ENCODE measurements at regions not wholly inside any gene's neighbourhood (a gene's known extent, or its start where the extent isn't known, plus 50 kb on each side); places are given as distances from the start of the nearest gene placed in this dataset.

DNA sequence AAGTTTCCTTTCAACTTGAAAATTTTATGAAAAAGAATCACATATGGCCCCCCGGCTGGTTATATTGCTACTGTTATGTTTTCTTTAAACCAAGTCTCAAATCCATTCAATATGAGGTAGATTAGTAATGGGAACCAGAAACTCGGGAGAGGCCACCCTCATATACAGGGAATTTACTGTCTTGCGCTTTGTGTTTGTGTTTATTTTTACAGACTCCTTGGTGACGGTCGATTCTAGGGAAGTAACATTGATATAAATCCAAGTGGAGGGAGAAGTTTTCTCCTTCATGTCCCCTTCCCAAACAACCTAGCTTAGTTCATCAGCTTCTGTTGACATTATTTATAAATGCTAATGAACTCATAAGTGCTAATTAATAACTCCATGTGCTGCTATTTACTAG, 163.5 kb upstream of the LMO4 start:
- DNase-seq (ENCODE audit: low spot score) = no peak

DNA sequence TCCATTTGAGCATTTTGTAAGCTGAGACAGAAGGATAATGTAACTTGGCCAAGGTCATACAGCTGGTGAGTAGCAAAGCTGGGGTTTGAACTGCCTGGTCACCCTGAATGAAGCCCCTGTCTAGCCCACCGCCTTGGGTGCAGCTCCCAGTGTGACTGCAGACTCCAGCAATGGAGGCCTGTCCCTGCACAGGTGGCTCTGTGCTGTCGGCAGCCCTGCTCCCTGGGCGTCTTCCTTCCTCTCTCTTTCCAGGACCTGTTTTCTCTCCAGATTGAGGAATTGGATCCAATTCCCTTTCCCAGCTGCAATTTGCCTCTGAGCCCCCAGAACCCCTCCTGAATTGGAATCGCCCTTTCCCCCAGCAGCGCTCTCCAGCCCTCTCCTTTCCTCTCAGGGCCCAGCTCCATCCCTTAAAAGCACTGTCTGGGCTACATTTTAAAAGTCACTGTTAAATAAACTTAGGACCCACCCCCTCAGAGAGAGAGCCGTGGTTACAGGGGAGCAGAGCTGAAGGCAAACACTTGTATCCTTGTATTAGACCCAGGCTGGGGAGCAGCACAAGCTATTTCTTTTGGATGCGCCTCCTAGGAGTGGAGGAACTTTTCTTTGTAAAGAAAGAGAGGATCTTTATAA, 161.4 kb upstream of the LMO4 start:
- no peak for DNase-seq (ENCODE audit: low spot score)

DNA sequence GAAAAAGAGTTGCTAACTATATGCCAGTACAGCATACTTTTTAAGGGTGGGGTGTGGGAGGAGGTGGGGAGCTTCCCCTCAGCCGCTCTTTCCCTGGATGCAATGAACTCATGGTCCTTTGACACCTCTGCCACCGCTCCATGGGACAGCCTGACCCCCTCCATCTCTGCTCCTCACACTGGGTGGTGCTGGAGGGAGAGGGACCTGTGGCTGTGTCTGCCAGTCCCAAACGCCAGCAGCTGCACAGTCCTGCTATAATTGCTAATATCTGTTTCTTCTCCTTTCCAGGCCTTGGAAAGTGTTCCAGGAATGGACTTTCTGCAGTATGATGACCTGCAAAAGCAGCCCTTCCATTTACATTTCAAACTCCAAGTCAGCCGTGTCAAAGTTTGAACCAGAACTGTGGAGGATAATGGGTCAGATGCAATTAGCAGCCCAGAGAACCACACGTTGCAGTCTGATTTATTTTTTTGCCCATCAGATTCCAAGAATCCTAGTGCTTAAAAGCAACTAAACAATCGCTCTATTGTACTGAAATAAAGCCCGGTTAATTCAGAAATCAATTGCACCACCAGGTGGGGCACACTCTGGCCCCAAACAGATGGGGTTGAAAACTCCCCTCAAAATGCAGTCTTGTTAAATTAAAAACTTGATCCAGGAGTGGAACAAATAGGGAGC, 160.7 kb upstream of the LMO4 start:
- no peak for DNase-seq (ENCODE audit: low spot score)

DNA sequence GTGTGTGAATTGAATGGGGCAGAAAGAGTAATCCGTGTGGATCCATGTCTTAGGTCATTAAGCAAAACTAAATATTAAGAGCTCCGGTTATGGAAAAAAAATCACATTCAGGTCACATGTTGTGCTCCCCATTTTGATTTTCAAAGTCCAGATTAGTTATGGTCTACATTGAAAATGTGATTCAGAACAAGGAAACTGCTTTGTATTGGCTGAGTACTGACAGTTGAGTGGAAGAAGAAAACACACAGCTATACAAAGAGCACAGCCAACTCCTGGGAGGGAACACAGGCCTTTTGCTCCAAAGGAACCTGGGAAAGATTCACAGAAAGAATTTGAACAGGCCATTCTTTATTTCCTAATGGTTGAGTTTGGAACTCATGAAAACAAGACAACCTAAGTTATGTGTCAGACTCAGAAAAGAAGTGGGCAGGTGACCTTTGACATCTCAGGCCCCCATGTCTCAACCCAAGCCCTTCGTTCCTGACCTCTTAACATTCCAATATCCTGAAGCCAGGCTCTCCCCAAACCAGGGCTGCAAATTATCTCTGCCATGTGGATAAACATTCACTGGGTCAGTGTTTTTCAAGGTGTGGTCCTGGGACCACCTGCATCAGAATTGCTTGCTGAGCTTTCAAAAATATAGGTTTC, 159.3 kb upstream of the LMO4 start:
- no peak for DNase-seq (ENCODE audit: low spot score)

DNA sequence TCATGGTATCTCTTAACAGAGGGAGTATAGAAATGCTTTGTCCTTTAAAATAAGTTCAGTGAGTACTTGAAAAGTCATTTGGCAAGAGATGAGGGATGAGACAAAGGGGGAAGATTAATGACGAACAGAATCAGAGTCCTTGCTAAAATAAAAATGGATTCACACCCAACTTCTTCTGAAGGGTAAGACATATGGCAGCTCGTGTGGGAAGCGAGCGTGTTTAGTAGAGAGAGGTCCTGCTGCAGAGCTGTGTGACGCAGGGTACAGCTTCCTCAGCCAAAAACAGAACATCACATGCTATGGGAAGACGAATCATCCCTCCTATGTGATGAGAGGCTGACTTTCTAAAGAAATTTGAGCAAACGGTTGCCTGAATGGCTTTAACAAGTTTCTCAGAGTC, 158.5 kb upstream of the LMO4 start:
- no peak for DNase-seq (ENCODE audit: low spot score)

DNA sequence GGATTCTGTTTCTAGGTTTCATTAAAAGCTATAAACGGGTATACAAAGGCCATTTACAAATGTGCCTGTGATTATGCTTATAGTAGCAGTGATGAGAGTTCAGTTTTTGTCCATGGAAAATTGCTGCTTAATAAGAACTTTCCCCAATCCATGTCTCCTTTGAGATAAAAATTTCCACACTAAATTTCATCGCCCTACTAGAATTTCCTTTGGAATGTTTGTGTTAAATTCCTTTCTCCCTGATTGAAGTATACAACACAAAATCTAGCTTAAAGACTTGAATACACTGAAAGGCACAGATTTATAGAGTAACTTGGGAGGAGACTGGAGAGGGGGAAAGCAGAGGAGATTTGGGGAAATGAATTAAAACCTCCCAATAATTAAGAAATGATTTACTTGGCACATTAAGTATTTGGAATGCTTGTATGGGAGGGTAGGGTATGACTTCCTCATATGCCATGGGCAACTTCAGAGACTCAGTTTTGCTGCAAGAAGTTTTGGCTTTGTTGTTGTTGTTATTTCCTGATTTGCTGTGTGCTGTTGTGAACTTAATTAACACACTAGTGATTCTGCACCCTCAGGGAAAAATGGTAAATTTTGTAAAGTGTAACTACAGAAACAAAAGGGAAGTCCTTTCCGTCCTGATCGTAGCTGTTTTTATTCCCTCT, 157.6 kb upstream of the LMO4 start:
- no peak for DNase-seq (ENCODE audit: low spot score)

DNA sequence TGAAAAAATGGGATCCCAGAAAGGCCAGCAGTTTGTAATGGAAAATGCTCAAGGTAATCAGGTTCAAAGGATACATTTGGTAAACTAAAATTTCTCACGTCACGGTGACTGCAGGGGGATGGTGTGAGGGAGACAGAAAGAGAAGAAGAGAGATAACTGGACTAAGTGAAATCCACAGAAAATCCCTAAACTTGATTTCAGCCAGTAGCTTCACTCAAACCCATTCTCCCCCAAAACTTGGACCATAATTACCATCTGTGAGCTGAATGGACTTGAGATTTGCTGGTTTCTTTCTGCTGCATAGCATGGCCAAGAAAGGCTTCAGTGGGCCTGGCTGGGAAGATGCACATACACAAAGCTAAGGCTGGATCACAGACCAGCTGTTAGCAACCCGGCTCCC, 155.4 kb upstream of the LMO4 start:
- no peak for DNase-seq (ENCODE audit: low spot score)

DNA sequence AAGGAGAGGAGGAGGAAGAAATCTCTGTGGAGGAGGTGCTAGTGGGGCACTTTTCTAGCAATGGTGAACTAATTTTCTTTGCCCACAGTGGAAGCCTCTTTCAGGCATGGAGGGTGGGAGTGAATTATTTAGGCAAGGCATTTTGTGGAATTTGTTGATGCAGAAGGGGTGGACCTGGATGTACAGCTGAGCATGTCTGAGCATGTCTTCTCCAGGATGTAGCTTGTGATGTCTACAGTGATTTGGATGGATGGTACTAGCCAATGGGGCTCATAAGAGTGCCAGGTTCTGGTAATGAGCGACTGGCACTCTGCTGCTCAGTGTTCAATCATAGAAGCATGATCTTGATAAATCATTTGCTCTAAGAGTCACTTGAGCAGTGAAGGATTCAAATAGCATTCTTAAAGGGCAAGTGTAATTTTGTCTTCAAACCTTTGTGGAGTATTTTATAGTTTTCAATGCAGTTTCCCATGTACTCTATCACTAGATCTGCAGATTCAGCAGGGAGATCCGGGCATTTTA, 153.9 kb upstream of the LMO4 start:
- DNase-seq (ENCODE audit: low spot score) = no peak

DNA sequence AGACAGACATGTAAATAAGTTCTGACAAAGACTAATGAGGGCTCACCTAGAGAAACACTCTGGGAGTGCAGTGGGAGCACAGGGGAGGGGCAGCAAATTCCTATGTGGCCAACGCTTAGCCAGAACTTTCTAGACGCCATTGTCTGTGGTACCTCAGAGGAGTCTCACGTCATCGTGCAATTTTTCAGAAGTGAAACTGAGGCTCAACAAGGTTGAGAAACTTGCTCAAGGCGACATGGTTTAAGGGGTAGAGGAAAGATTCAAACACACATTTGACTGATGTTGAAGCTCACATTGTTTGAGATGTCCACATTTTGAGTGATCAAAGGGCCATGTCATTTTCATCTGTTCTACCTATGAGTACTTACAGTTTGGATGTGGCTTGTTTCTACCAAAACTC, 152.6 kb upstream of the LMO4 start:
- DNase-seq (ENCODE audit: low spot score) = no peak

DNA sequence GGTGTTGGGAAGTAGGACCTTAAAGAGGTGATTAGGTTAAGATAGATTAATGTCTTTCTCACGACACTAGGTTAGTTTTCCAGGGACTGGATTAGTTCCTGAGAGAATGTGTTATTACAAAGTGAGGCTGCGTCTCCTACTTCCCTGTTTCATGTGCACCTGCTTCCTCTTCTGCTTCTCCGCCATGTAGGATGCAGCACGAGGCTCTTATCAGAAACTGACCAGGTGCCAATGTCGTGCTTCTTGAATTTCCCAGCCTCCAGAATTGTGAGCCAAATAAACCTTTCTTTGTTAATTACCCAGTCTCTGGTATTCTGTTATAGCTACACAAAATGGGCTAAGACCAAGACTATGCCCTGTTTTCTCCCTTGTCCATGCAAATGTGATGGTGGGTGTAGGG, 152.2 kb upstream of the LMO4 start:
- no peak for DNase-seq (ENCODE audit: low spot score)

DNA sequence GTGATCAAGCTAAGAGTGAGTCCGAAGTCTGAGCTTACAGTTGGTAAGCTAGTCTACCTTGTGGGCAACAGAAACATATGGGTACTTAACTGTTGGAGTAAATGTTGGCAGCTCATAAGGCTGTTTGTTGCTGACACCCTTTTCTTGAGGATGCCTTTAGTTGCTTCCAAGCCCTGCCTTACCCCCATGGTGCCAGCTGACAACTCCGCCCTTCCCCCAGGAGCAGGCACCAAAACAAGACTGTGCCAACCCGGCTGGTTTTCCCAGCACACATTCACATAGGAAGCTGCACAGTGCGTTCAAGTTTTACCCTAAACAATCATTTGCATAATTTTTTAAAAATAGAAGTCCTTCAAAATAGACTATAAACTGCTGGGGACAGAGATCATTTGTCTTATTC, 150.2 kb upstream of the LMO4 start:
- no peak for DNase-seq (ENCODE audit: low spot score)

DNA sequence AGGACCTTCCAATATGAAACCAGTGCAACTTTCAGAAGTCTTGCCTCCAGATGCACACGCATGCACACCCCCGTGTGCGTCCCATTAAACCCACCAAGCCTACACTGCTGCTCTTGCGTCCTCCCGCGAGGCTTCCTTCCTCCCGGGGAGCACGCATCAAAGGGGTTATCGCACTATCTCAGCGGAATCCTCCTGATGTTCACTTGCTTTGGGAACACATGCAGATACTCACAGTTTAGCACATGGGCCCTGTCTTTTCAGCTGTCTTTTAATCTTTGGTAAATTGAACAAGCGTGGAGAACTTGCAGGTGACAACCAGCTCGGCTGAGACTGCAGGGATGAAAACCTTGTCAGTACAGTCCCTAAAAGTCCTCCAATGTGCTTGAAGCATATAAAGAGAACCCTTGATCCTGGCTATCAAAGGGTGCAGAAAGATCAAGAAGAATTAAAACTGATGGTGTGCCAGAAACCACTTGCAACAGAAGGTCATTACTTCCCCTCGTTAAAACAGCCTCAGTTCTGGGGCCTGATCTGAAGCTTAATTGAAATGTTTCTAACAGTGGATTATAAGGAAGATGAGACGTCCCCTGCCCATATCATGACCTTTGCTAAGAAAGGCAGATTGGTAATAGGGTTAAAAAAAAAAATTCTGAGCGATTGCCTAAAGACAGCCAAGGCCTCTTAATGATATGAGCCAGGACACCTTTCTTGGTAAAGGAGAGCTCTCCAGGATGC, 149.4 kb upstream of the LMO4 start:
- DNase-seq (ENCODE audit: low spot score) = no peak

DNA sequence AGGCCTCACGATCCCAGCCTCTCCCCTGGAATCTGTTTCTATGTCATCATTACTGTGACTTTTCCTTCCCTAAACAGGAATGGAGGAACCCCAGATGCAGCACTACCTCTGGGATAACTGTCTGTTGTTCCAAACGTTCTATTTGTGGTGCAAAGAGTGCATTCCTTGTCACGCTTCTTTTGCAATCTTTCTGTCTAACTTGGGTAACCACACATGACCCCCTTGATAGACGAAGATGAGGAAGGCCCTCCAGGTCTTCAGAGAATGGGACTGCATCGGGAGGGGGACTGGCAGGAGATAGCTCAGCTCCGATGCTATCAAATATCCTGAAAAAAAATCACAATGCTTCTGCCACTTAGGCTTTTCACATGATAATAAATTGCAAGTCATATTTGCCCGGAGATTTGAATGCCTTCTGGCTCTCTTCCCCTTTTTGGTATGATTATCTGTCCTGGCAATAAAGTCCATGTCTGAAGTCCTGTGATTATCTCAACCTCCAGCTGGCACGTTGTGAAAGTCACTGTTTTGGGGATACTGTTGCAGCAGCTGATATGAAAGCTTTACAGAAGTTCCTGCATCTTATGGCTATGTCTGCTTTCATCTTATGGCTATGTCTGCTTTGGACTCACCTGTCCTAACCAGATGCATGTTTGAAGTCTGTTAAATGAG, 148.7 kb upstream of the LMO4 start:
- DNase-seq (ENCODE audit: low spot score) = no peak

DNA sequence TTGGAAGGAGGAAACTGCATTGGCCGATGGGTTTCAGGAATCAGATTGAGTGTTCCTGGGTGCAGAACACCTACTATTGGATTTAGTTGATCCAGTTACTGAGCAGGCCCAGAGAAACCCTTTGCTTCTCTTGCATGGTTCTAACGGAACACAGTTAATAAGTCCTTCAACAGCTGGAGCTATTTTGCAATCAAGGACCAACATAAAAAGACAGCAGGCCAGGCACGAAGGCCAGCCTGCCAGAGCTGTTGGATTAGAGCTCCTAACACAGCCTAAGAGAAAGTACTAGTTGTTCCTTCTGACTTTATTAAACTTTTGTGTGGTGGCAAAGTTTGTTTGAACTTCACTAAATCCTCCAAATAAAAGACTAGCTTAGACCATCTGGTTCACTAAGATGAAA, 148.0 kb upstream of the LMO4 start:
- no peak for DNase-seq (ENCODE audit: low spot score)

DNA sequence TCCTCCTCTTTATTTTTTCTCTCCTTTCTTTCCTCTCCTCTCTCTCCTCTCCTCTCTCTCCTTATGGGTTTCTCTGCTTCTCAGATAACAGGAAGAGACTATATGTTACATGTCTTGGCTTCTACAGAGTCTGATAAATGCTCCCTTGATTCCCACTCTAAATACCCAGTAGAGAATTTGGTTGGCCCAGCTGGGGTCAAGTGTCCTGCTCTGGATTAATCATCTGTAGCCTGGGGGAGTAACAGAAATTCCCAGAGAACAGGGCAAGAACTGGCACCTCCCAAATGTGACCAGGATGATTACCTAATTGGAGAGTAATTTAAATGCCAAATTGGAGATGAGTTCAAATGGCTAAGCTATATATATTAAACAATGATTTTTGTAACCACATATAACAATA, 146.1 kb upstream of the LMO4 start:
- DNase-seq (ENCODE audit: low spot score) = no peak

DNA sequence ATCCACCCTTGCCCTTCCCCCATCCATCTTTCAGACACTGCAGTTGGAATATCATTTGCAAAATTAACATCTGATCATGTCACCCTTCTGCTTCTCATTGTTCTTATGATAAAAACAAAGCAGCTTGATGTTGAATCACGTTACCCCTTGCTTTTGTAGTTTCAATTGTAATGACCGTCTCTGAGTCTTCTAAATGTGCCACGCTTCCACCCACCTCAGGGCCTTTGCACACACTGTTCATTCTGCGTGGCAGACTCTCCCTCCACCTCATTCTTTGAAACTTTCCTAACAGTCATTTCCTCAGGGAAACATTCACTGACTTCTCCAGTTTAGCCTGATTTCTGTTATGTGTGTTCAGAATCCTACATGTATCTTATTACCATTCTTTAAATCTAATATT, 143.6 kb upstream of the LMO4 start:
- DNase-seq (ENCODE audit: low spot score) = no peak

DNA sequence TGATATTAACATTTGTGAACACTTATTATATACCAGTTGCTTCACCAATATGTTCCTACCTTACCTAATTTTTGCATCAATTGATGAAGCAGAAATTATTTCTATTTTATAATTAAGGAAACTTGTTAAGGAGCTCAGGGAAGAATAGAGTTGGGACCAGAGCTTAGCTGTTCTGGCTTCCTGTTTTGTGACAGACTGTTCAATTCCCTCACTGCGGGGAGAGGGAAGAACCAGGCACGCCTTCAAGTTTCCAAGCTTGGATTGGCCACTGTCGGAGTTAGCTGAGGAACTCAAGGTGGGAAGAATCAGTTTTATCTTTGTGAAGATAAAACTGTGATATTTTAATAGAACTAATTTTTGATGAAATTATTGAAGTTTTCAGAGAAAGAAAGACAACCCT, 142.3 kb upstream of the LMO4 start:
- DNase-seq (ENCODE audit: low spot score) = no peak

DNA sequence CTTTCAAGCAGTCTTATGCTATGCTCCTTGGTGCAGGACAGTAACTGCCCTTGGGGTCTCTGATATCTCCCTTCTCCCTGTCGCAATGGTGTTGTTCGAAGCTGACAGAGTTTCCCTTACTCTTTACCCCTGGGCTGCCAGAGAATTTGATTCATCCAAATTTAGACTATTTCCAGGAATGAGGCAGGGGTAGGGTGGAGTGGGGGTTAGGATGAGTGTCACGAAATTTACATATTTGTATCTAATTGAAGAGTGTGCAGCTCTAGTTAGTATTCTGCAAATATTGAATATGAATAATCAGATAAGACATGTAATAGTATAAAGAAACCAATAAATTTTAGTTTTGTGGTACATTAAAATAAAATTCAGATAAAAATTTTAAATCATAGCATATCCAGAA, 140.0 kb upstream of the LMO4 start:
- no peak for DNase-seq (ENCODE audit: low spot score)

DNA sequence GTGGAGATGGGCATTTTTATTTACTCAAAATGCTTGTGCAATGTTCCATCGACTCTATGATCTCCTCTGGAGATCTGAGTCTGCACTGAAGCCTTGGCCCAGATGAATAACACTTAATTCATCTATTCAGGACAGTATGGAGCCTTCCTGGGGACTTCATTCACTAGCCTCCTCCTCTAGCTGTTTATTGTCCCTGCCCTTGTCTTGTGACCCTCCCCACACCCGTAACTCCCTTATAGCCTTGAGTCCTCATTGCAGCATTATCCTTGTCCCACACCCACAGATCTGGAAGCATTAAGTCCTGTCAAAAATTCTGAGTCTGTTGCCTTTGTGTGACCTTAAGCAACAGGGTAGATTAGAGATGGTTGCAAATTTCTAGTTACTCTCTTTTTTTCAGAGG, 138.3 kb upstream of the LMO4 start:
- DNase-seq (ENCODE audit: low spot score) = no peak

DNA sequence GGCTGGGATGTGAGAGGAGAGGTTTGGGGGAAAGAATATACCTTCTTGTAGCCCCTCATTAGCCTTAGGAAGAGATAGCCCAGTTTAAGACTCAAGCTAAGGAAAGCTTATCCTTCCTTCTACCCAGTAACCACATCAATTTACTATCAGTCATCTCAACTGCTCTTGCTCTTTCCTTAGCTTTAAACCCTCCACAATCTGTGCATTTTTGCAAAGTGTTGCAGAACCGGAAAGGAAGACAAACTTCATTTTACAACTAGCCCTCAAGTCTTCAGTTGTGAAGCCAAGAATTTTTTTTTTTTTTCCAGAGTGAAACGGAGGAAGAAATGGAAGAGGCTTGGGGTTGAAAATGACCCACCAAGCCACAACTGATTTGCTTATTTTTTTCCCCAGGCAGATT, 137.0 kb upstream of the LMO4 start:
- DNase-seq (ENCODE audit: low spot score) = no peak

DNA sequence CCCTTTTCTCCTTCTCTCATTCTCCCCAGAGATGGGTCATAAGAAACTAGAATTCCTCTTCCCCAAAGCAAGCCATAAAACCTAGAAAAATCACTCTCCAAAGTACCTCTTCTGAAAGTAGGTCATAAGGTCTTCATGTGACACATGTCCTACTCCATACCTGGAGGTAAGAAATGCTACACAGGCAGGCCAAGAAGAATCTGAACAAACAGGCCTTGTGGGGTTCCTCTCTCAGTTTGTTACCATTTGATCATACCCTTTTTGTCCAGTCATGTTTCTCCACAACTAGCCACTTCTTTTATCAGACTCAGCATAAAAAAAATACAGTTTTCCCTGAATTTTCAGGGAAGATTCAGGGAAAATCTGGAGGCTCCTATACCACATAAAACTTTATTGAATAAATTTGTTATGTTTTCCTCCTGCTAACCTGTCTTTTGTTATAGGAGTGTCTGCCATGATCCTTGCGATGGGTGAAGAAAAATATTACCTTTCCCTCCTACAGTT, 134.4 kb upstream of the LMO4 start:
- no peak for DNase-seq (ENCODE audit: low spot score)

DNA sequence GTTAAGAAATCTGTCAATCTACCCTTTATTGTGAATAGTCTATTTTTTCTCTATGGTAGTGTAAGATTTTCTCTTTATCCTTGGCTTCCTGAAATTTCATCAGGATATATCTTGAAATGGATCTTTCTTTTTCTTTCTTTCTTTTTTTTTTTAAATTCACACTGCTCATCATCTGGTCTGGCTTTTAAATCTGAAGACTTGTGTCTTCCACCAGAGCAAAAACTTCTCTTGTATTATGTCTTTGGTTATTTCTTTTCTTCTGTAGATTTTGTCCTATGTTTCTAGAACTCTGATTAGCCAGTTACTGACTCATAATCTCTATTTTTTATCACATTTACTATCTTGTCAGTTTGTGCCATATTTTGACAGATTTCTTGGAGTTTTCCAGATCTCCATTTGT, 133.8 kb upstream of the LMO4 start:
- DNase-seq (ENCODE audit: low spot score) = no peak
